ENCODE measurements at regions not wholly inside any gene's neighbourhood (a gene's known extent, or its start where the extent isn't known, plus 50 kb on each side); places are given as distances from the start of the nearest gene placed in this dataset.

DNA sequence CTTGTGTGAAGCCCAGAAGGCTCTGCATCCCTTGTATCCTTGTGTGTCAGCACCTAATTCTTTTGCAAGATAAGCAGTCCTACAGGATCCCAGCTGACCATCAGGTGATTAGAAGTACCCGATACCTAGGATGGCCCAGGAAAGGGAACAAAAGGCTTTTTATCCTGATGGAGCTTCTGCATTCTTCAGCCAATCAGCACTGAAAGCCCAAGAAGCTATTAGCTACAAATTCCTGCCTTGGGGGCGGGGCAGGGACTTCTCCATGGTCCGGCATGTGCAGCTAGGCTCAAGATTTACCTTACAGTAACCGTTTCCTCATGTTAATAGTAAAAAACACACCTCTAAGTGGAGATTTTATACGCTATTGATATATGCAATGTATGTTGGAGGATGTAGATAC, 264.6 kb upstream of the THUMPD2 start:
- POLR2A ChIA-PET (ENCODE audit: low non-redundant PET) = no interaction called here
- no peak overlapping the region for H3K27ac ChIP-seq
- CTCF ChIA-PET = interaction anchor here (0.7 kb wide), 1 partner anchor 66 kb away, joined by 3 read pairs; no protein-coding TSS in a partner anchor
- TF ChIP-seq, protein P1, sequence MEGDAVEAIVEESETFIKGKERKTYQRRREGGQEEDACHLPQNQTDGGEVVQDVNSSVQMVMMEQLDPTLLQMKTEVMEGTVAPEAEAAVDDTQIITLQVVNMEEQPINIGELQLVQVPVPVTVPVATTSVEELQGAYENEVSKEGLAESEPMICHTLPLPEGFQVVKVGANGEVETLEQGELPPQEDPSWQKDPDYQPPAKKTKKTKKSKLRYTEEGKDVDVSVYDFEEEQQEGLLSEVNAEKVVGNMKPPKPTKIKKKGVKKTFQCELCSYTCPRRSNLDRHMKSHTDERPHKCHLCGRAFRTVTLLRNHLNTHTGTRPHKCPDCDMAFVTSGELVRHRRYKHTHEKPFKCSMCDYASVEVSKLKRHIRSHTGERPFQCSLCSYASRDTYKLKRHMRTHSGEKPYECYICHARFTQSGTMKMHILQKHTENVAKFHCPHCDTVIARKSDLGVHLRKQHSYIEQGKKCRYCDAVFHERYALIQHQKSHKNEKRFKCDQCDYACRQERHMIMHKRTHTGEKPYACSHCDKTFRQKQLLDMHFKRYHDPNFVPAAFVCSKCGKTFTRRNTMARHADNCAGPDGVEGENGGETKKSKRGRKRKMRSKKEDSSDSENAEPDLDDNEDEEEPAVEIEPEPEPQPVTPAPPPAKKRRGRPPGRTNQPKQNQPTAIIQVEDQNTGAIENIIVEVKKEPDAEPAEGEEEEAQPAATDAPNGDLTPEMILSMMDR (conservative IDR thresholded peaks at IDR 0.05; ENCODE audit: low read depth) = no peak
- no peak for DNase-seq (ENCODE audit: low spot score)

DNA sequence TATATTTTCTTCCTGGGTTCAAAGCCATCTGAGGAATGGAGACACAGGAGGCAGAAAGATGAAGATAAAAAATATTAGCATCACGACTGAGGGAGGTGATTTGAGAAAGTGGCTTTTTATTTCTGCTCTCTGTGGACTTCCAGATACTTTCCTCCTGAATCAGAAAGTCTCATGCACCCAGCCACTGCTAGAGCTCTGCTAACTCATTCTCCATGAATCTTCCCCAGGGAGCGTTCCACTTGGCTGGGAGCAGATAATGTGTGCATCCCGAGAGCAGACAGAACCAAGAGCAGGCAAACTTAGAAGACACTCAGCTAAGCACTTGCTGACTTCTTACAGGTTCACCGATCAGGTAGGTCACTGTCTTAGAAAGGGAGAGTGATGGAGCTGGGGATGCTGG, 264.1 kb upstream of the THUMPD2 start:
- TF ChIP-seq, protein P1 (conservative IDR thresholded peaks at IDR 0.05; ENCODE audit: low read depth) = no peak
- POLR2A ChIA-PET (ENCODE audit: low non-redundant PET) = no interaction called here
- DNase-seq (ENCODE audit: low spot score) = no peak
- H3K27ac ChIP-seq = no peak overlapping the region
- CTCF ChIA-PET = interaction anchor here (0.7 kb wide), 1 partner anchor 66 kb away, joined by 3 read pairs; no protein-coding TSS in a partner anchor

DNA sequence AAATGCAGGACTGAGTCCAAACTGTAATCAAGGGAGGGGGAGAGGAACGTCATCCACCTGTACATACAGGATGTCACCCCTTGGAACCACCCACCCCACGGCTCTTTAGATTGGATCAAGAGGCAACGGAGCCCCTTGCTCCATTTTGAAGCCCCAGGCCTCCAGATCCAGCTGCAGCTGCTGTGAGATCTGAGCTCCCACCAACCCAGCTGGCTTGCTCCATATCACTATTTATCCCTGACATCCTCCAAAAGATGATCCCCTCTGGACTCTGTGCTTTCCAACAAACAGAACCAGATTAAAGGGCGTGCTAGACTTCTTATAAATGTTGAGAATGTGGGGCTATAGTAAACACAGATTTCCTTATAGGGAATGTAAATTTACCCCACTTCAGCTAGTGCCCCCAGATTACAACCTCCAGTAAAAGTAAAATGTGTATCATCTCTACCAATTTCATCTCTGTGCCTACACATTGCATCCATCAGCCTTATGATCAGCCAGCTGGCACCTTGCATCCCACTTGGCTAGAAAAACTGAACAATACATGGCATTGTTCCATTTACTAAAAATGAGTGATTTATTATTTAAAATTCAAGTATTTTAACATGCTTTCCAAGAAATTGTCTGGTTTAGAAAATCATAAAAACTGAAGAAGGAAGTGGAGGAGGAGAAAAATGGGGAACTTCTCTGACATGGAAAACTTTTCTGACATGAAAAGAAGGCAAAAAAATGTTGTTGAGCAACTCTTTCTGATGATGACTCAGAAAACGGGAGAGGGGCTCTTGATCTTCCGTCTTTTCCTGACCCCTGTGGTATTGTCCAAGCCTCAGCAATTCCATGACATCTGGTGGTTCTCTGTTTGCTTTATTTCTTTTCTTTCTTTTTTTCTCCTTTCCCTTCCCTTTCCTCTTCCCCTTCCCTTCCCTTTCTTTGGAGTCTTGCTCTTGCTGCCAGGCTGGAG, 262.6 kb upstream of the THUMPD2 start:
- ChIA-PET POLR2A (ENCODE audit: low non-redundant PET) (no interaction called here), CTCF (no interaction called here)
- H3K27ac ChIP-seq = no peak overlapping the region
- TF ChIP-seq, protein P1 (conservative IDR thresholded peaks at IDR 0.05; ENCODE audit: low read depth) = no peak
- DNase-seq (ENCODE audit: low spot score) = no peak

DNA sequence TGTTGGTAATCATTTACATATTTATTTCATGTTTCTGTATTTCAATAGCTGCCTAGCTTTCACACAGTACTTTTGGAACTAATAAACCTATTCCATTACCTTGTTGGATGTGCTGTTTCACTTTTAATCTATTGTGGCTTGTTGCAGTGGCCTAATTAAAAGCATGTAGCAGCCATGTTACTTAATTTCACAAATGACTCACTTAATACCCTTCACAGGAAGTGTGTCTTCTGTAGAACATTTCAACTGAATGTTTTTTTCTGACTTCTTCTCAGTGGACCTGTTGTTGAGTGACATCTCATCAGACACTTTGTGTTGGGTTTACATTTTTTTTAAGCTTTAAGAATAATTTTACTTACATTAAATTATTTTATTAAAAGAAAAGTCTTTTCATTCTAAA, 260.5 kb upstream of the THUMPD2 start:
- TF ChIP-seq, protein P1 (conservative IDR thresholded peaks at IDR 0.05; ENCODE audit: low read depth) = no peak
- CTCF ChIA-PET = no interaction called here
- POLR2A ChIA-PET (ENCODE audit: low non-redundant PET) = no interaction called here
- no peak for DNase-seq (ENCODE audit: low spot score)
- H3K27ac ChIP-seq = no peak overlapping the region

DNA sequence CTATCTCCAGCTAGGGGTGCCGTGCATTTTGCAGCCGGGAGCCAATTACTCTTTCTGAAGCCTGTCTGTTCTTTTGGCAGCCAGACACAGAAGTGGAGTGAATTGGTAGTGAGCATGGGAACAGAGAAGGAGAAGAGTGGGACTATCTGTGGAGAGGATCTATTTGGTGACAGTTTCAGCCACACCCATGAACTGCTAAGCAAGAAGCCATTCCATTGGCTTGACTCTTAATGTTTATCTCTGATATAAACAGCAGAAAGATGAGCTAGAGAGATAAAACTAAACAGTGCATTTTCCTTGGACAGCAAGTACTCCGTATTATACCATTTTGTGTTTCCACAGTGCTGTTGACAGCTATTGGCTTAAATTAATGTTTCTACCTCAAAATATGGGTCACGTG, 259.6 kb upstream of the THUMPD2 start:
- CTCF ChIA-PET = no interaction called here
- TF ChIP-seq, protein P1 (conservative IDR thresholded peaks at IDR 0.05; ENCODE audit: low read depth) = no peak
- POLR2A ChIA-PET (ENCODE audit: low non-redundant PET) = no interaction called here
- DNase-seq (ENCODE audit: low spot score) = no peak
- H3K27ac ChIP-seq = no peak overlapping the region

DNA sequence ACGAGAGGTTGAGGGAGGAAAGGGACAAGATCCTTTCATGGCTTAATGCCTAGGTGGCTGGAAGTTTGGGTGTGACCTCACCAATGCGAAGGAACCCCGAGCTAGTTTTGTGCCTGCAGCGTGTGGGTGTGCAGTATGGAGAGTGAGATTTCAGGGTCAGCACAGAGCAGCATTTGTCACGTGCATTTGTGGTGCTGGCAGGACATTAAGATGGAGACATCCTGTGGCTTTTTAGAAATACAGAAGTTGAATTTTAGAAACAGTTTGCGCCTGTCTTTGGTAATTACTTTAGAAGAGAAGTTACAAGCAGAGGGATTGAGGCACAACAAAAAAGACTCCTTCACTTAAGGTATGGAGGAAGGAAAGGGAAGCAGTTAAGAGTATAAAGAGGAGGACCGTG, 258.2 kb upstream of the THUMPD2 start:
- no peak overlapping the region for H3K27ac ChIP-seq
- ChIA-PET POLR2A (ENCODE audit: low non-redundant PET) (no interaction called here), CTCF (interaction anchor here (0.6 kb wide), 1 partner anchor 16 kb away, joined by 3 read pairs; no protein-coding TSS in a partner anchor)
- no peak for DNase-seq (ENCODE audit: low spot score)
- TF ChIP-seq, protein P1 (conservative IDR thresholded peaks at IDR 0.05; ENCODE audit: low read depth) = no peak
